ENCODE measurements at regions not wholly inside any gene's neighbourhood (a gene's known extent, or its start where the extent isn't known, plus 50 kb on each side); places are given as distances from the start of the nearest gene placed in this dataset.
A peak's percentile ranks its signal among the peaks of the same experiment; 100 is the strongest.

- H3K4me1 ChIP-seq (ENCODE audit: control insufficient read depth, insufficient read depth, low read length) = no peaks in the 10 kb centered on the region; the same call in 1 of the 2 replicates
- H3K56ac ChIP-seq (ENCODE audit: extremely low read depth, insufficient read depth, low read length) = no peak overlapping the region
- no peak for TF ChIP-seq BHLHE40 (IDR thresholded peaks at IDR 0.05; ENCODE audit: low read depth, low read length)
- ChIA-PET POLR2A (ENCODE audit: unreplicated experiment) (no interaction called here), CTCF (no interaction called here)
- intact Hi-C loops (cut with micrococcal nuclease) = no loop called here
- peak; percentile 68 for ATAC-seq (ENCODE audit: low read depth)
- H3K14ac ChIP-seq (replicated peaks; ENCODE audit: low read depth, low read length) = no peak overlapping the region
- BruUV-seq (replicated peaks) = no TSS peak
- no peak overlapping the region for H2BK20ac ChIP-seq (ENCODE audit: low read depth, low read length)
- H3K9me1 ChIP-seq (ENCODE audit: insufficient read depth, low read length) = no peaks in the 10 kb centered on the region
- H2AK9ac ChIP-seq (replicated peaks; ENCODE audit: low read depth, low read length, poor library complexity) = no peak overlapping the region
- H3K9me3 ChIP-seq (ENCODE audit: control insufficient read depth, insufficient read depth, low read length) = no peaks in the 10 kb centered on the region
- H3K4me3 ChIP-seq (ENCODE audit: insufficient read depth, low read depth, low read length) = no peak overlapping the region
- no peak overlapping the region for H3K4me2 ChIP-seq (ENCODE audit: low read depth, low read length)
- no peak overlapping the region for H3K9ac ChIP-seq (ENCODE audit: low read depth, low read length)
- in situ Hi-C loops (cut with MboI; ENCODE audit: low sequenced_read_pairs) = loop anchor here (25.0 kb wide), 1 partner anchor 434 kb away; no protein-coding TSS in a partner anchor
- no peak overlapping the region for H3K18ac ChIP-seq (ENCODE audit: low read depth, low read length)
- dilution Hi-C loops (cut with HindIII; ENCODE audit: low sequenced_read_pairs, unreplicated experiment) = no loop called here
- DNase-seq = peak; percentile 49
- no peak overlapping the region for H2AFZ ChIP-seq (replicated peaks; ENCODE audit: low read length, poor library complexity)
- H3K27me3 ChIP-seq (ENCODE audit: control insufficient read depth, insufficient read depth, low read length) = no peaks in the 10 kb centered on the region
- H2AK5ac ChIP-seq (ENCODE audit: low read depth, low read length) = no peak overlapping the region
- H3K23ac ChIP-seq (ENCODE audit: low read depth, low read length) = no peak overlapping the region
- no CpG with 5 or more reads among the region's 1 CpG for WGBS, 2 experiments (ENCODE audit: extremely low coverage in 2 of 2, insufficient read length in 1 of 2)
- H3K36me3 ChIP-seq (ENCODE audit: control insufficient read depth, insufficient read depth, low read length) = no peaks in the 10 kb centered on the region
- H3K79me1 ChIP-seq (ENCODE audit: low read depth in 1 of 2, low read length in 2 of 2) = no peaks in the 10 kb centered on the region
- no peak overlapping the region for H2BK120ac ChIP-seq (ENCODE audit: low read depth, low read length)
- H4K20me1 ChIP-seq (ENCODE audit: insufficient read depth, low read length) = no peaks in the 10 kb centered on the region
- no peak overlapping the region for H4K8ac ChIP-seq (ENCODE audit: low read depth in 2 of 2, low read length in 2 of 2)
- H4K91ac ChIP-seq (ENCODE audit: insufficient read depth, low read depth, low read length) = no peak overlapping the region
- H4K5ac ChIP-seq (ENCODE audit: low read depth, low read length) = no peak overlapping the region
- no peak overlapping the region for H2BK15ac ChIP-seq (ENCODE audit: low read depth, low read length)
- no peak overlapping the region for H3K27ac ChIP-seq (ENCODE audit: insufficient read depth, low read length)
- H2BK5ac ChIP-seq (ENCODE audit: low read depth, low read length, poor library complexity, severe bottlenecking) = no peak overlapping the region
- H3K4ac ChIP-seq (ENCODE audit: low read depth, low read length) = no peak overlapping the region
These were observed 457.3 kb downstream of the EFNB2 start for GRCh38 chr13:106078191-106078590.

All from IMR-90 (cell line).